NCI-H2029 (cell line): ENCODE measurements at regions not wholly inside any gene's neighbourhood (a gene's known extent, or its start where the extent isn't known, plus 50 kb on each side); places are given as distances from the start of the nearest gene placed in this dataset.

ENCODE experiments used
- DNase-seq: peaks from one replicate; lab custom pipeline; 2025; lab: John Stamatoyannopoulos, UW

GRCh38 chr13:34320084-34320483 lies 502.1 kb downstream of the RFC3 start:
- DNase-seq = no peak

GRCh38 chr13:34322014-34322742 lies 504.2 kb downstream of the RFC3 start:
- no peak for DNase-seq

- DNase-seq = no peak
These were observed 504.8 kb downstream of the RFC3 start for GRCh38 chr13:34322743-34323074.

- no peak for DNase-seq
These were observed 517.4 kb downstream of the RFC3 start for GRCh38 chr13:34335014-34336007.

GRCh38 chr13:34338102-34338501 lies 520.2 kb downstream of the RFC3 start:
- no peak for DNase-seq

- peak; percentile 54 for DNase-seq
These were observed 522.6 kb downstream of the RFC3 start for GRCh38 chr13:34340534-34340933.

- no peak for DNase-seq
These were observed 525.5 kb downstream of the RFC3 start for GRCh38 chr13:34343413-34343940.

GRCh38 chr13:34344816-34345215 lies 526.9 kb downstream of the RFC3 start:
- DNase-seq = no peak

- no peak for DNase-seq
These were observed 527.5 kb downstream of the RFC3 start for GRCh38 chr13:34345258-34345965.

GRCh38 chr13:34346626-34347025 lies 528.7 kb downstream of the RFC3 start:
- no peak for DNase-seq

GRCh38 chr13:34347784-34348573 lies 530.0 kb downstream of the RFC3 start:
- DNase-seq = peak; percentile 27

GRCh38 chr13:34349091-34349722 lies 531.3 kb downstream of the RFC3 start:
- no peak for DNase-seq

- no peak for DNase-seq
These were observed 532.7 kb downstream of the RFC3 start for GRCh38 chr13:34350671-34351070.

GRCh38 chr13:34351134-34351533 lies 533.2 kb downstream of the RFC3 start:
- DNase-seq = no peak

GRCh38 chr13:34352958-34353357 lies 535.0 kb downstream of the RFC3 start:
- no peak for DNase-seq

GRCh38 chr13:34356686-34357434 lies 538.9 kb downstream of the RFC3 start:
- no peak for DNase-seq

GRCh38 chr13:34357435-34358232 lies 539.7 kb downstream of the RFC3 start:
- no peak for DNase-seq

- no peak for DNase-seq
These were observed 541.0 kb downstream of the RFC3 start for GRCh38 chr13:34358811-34359513.

GRCh38 chr13:34360702-34361101 lies 542.8 kb downstream of the RFC3 start:
- DNase-seq = no peak
